NCI-H2196 (cell line): ENCODE measurements at regions not wholly inside any gene's neighbourhood (a gene's known extent, or its start where the extent isn't known, plus 50 kb on each side); places are given as distances from the start of the nearest gene placed in this dataset.
"Not testable (repeated sequence)": the region's sequence is repeated elsewhere in the genome, so short reads cannot be mapped to it uniquely, and the experiment has no call there.

Experiments used
- DNase-seq: peaks from one replicate; lab custom pipeline; 2025; ENCODE audit not compliant: unreplicated experiment; lab: John Stamatoyannopoulos, UW

GRCh38 chr1:222187566-222188332, 360.2 kb downstream of the HHIPL2 start:
- DNase-seq = no peak

- no peak for DNase-seq
Measured at GRCh38 chr1:222182641-222183040, 365.3 kb downstream of the HHIPL2 start.

GRCh38 chr1:222181191-222181590, 366.7 kb downstream of the HHIPL2 start:
- DNase-seq = no peak

- not testable (repeated sequence) for DNase-seq
Measured at GRCh38 chr1:222177496-222177895, 370.4 kb downstream of the HHIPL2 start.

- no peak for DNase-seq
Measured at GRCh38 chr1:222171005-222171404, 376.9 kb downstream of the HHIPL2 start.

GRCh38 chr1:222168621-222169020, 379.3 kb downstream of the HHIPL2 start:
- DNase-seq = no peak

- no peak for DNase-seq
Measured at GRCh38 chr1:222167896-222168295, 380.0 kb downstream of the HHIPL2 start.

- DNase-seq = peak; percentile 19
Measured at GRCh38 chr1:222167111-222167510, 380.8 kb downstream of the HHIPL2 start.

- DNase-seq = no peak
Measured at GRCh38 chr1:222165629-222166028, 382.3 kb downstream of the HHIPL2 start.

GRCh38 chr1:222163895-222164294, 384.0 kb downstream of the HHIPL2 start:
- DNase-seq = no peak

- DNase-seq = no peak
Measured at GRCh38 chr1:222161676-222162075, 386.2 kb downstream of the HHIPL2 start.

- DNase-seq = no peak
Measured at GRCh38 chr1:222157612-222158011, 390.3 kb downstream of the HHIPL2 start.

GRCh38 chr1:222140206-222140605, 398.3 kb upstream of the DUSP10 start:
- no peak for DNase-seq

GRCh38 chr1:222138095-222138494, 396.2 kb upstream of the DUSP10 start:
- DNase-seq = no peak

GRCh38 chr1:222136869-222137268, 395.0 kb upstream of the DUSP10 start:
- DNase-seq = no peak

GRCh38 chr1:222129041-222129440, 387.2 kb upstream of the DUSP10 start:
- DNase-seq = no peak

GRCh38 chr1:222127526-222128152, 385.8 kb upstream of the DUSP10 start:
- DNase-seq = no peak

GRCh38 chr1:222127096-222127495, 385.2 kb upstream of the DUSP10 start:
- DNase-seq = no peak

GRCh38 chr1:222126052-222126451, 384.2 kb upstream of the DUSP10 start:
- no peak for DNase-seq

GRCh38 chr1:222124602-222125001, 382.7 kb upstream of the DUSP10 start:
- no peak for DNase-seq

GRCh38 chr1:222123111-222123510, 381.2 kb upstream of the DUSP10 start:
- DNase-seq = no peak

GRCh38 chr1:222117809-222118208, 375.9 kb upstream of the DUSP10 start:
- no peak for DNase-seq
